K562 (cell line): ENCODE measurements at regions not wholly inside any gene's neighbourhood (a gene's known extent, or its start where the extent isn't known, plus 50 kb on each side); places are given as distances from the start of the nearest gene placed in this dataset.
A peak's percentile ranks its signal among the peaks of the same experiment; 100 is the strongest.

Source experiments
- BHLHE40 ChIP-seq: IDR thresholded peaks from 2 replicates; pipeline ENCODE4 v1.6.1; 2011; ENCODE audit warnings: low read length, improper control_type of control experiment
- CUX1 ChIP-seq: fragments of 200-800 bp; sonication (Bioruptor generic); IDR thresholded peaks from 2 replicates; pipeline ENCODE4 v1.6.1; 2016; ENCODE audit warnings: missing genetic modification characterization, missing compliant biosample characterization
- E2F6 ChIP-seq, 2 experiments: IDR thresholded peaks; 2 replicates each; pipeline ENCODE4 v1.6.1; 2011; ENCODE audit warnings: borderline replicate concordance in 1 of 2, control low read depth in 1 of 2, low read depth in 1 of 2, low read length in 1 of 2, mild to moderate bottlenecking in 1 of 2, mixed read lengths in 1 of 2, moderate library complexity in 1 of 2; ENCODE audit not compliant: insufficient read depth in 1 of 2, insufficient read length in 1 of 2, poor library complexity in 1 of 2, severe bottlenecking in 1 of 2; ENCODE audit errors: extremely low read depth in 1 of 2
- GTF2A2 ChIP-seq: IDR thresholded peaks from 2 replicates; pipeline ENCODE4 v1.6.1; 2016; ENCODE audit warnings: mild to moderate bottlenecking, missing genetic modification characterization, missing compliant biosample characterization
- HDAC2 ChIP-seq: fragments of 450-650 bp; IDR thresholded peaks from 2 replicates; pipeline ENCODE4 v1.6.1; 2016; ENCODE audit warnings: mild to moderate bottlenecking
- IFI16 ChIP-seq: fragments of 250-450 bp; sonication (Bioruptor Pico); IDR thresholded peaks from 2 replicates; pipeline ENCODE4 v2.1.2; 2022; ENCODE audit warnings: mild to moderate bottlenecking, inconsistent platforms
- KLF1 ChIP-seq: fragments of 450-650 bp; IDR thresholded peaks from 2 replicates; pipeline ENCODE4 v1.6.1; 2016; ENCODE audit warnings: missing genetic modification characterization, missing compliant biosample characterization
- MAFF ChIP-seq: IDR thresholded peaks from 2 replicates; pipeline ENCODE4 v1.6.1; 2012; ENCODE audit warnings: low read length, improper control_type of control experiment
- NFYB ChIP-seq: IDR thresholded peaks from 2 replicates; pipeline ENCODE4 v1.6.1; 2011; ENCODE audit warnings: mild to moderate bottlenecking, moderate library complexity; ENCODE audit not compliant: insufficient read length; ENCODE audit errors: extremely low read depth
- SMAD4 ChIP-seq: fragments of 250-450 bp; sonication (Bioruptor Pico); conservative IDR thresholded peaks from 2 replicates; pipeline ENCODE4 v1.8.0; 2021; ENCODE audit warnings: inconsistent platforms, mild to moderate bottlenecking, moderate library complexity
- TEAD1 ChIP-seq, 2 experiments: fragments of 450-650 bp in 1 of 2; sonication (generic) in 1 of 2; formaldehyde crosslinking; IDR thresholded peaks; 2 replicates each; pipeline versions ENCODE4 v1.4.0 to v1.8.0; 2020 to 2022; ENCODE audit warnings: mild to moderate bottlenecking in 2 of 2, missing genetic modification reagents in 1 of 2
- TSHZ1 ChIP-seq: fragments of 250-450 bp; sonication (Bioruptor Pico); IDR thresholded peaks from 2 replicates; pipeline ENCODE4 v1.4.0; 2020; ENCODE audit warnings: mild to moderate bottlenecking, moderate library complexity
- ZKSCAN3 ChIP-seq: fragments of 250-450 bp; sonication (Bioruptor Pico); IDR thresholded peaks from 2 replicates; pipeline ENCODE4 v1.4.0; 2020
- ZNF23 ChIP-seq: fragments of 250-450 bp; sonication (Bioruptor Pico); IDR thresholded peaks from 2 replicates; pipeline ENCODE4 v1.4.0; 2020; ENCODE audit warnings: mild to moderate bottlenecking
- ZNF253 ChIP-seq: fragments of 250-450 bp; sonication (Bioruptor Pico); conservative IDR thresholded peaks from 2 replicates; pipeline ENCODE4 v1.6.1; 2021; ENCODE audit warnings: mild to moderate bottlenecking
- ZNF311 ChIP-seq: fragments of 250-450 bp; sonication (Bioruptor Pico); IDR thresholded peaks from 2 replicates; pipeline ENCODE4 v1.4.0; 2020; ENCODE audit warnings: mild to moderate bottlenecking, moderate library complexity
- ZNF79 ChIP-seq: fragments of 250-450 bp; sonication (Bioruptor Pico); IDR thresholded peaks from 2 replicates; pipeline ENCODE4 v1.4.0; 2020; ENCODE audit warnings: low read depth, mild to moderate bottlenecking, moderate library complexity
- TF ChIP-seq, protein P1 (sequence below): fragments of 250-450 bp; sonication (Bioruptor Pico); IDR thresholded peaks from 2 replicates; pipeline ENCODE4 v1.5.0; 2020; ENCODE audit warnings: mild to moderate bottlenecking

- TF ChIP-seq ZNF311 (CRISPR knock-in tag), result peak; percentile 97
- peak; percentile 82 for TF ChIP-seq ZNF79
- peak; percentile 13; the same call in 1 of the 2 replicates for TF ChIP-seq BHLHE40
- TF ChIP-seq CUX1 (CRISPR knock-in tag), result peak; percentile 84
- peak; percentile 83; the same call in 1 of the 2 replicates for TF ChIP-seq HDAC2
- TF ChIP-seq ZNF23 (CRISPR knock-in tag), result peak; percentile 88
- peak in 1 of 2 experiments; percentile 97; a peak in 2 of 4 replicates for TF ChIP-seq TEAD1 (CRISPR knock-in tag; IDR thresholded peaks at IDR 0.05)
- TF ChIP-seq MAFF, result 0 out of 2 replicates have a peak, but pooled peaks have one; percentile 13
- TF ChIP-seq IFI16 (CRISPR knock-in tag), result peak; percentile 96
- peak; percentile 93 for TF ChIP-seq TSHZ1 (CRISPR knock-in tag)
- TF ChIP-seq SMAD4 (CRISPR knock-in tag), result peak; percentile 97
- TF ChIP-seq, protein P1, sequence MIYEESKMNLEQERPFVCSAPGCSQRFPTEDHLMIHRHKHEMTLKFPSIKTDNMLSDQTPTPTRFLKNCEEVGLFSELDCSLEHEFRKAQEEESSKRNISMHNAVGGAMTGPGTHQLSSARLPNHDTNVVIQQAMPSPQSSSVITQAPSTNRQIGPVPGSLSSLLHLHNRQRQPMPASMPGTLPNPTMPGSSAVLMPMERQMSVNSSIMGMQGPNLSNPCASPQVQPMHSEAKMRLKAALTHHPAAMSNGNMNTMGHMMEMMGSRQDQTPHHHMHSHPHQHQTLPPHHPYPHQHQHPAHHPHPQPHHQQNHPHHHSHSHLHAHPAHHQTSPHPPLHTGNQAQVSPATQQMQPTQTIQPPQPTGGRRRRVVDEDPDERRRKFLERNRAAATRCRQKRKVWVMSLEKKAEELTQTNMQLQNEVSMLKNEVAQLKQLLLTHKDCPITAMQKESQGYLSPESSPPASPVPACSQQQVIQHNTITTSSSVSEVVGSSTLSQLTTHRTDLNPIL (CRISPR knock-in tag), result 0 out of 2 replicates have a peak, but pooled peaks have one; percentile 34
- TF ChIP-seq ZKSCAN3 (CRISPR knock-in tag), result peak; percentile 48; the same call in 1 of the 2 replicates
- peak; percentile 90 for TF ChIP-seq GTF2A2 (tag)
- TF ChIP-seq ZNF253 (CRISPR knock-in tag), result 0 out of 2 replicates have a peak, but pooled peaks have one; percentile 11
- TF ChIP-seq NFYB, result no peak
- TF ChIP-seq KLF1 (tag), result no peak
- TF ChIP-seq E2F6 (IDR thresholded peaks at IDR 0.05; ENCODE audit: borderline replicate concordance in 1 of 2, extremely low read depth in 1 of 2, insufficient read depth in 1 of 2, insufficient read length in 1 of 2, low read depth in 1 of 2, low read length in 1 of 2, poor library complexity in 1 of 2, severe bottlenecking in 1 of 2), result no peak
These were observed 152.2 kb upstream of the CNOT2 start (continued) for GRCh38 chr12:70091021-70091521.
